ENCODE measurements at regions not wholly inside any gene's neighbourhood (a gene's known extent, or its start where the extent isn't known, plus 50 kb on each side); places are given as distances from the start of the nearest gene placed in this dataset.

DNA sequence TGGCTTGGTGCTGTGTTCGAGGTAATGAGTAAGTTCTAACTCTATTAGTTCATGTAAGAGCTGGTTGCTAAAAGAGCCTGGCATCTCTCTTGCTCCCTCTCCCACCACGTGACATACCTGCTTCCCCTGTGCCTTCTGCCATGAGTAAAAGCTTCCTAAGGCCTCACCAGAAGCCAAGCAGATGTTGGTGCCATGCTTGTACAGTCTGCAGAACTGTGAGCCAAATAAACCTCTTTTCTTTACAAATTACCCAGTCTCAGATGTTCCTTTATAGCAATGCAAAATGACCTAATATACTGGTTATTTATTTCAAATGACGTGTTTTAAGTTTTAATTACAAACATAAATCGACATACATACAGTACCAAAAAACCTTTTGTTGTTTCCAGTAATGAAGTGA, 101.7 kb upstream of the DNAJC1 start:
- Histone ChIP-seq H2AFZ (ENCODE audit: low read depth, low read length, poor library complexity, severe bottlenecking) (no peak overlapping the region), H3K4me1 (ENCODE audit: control insufficient read depth in 1 of 2, insufficient read depth in 2 of 2, low read length in 2 of 2) (no peaks in the 10 kb centered on the region), H3K9me2 (ENCODE audit: insufficient read depth) (no peaks in the 10 kb centered on the region), H3K9ac (ENCODE audit: low read length) (no peak overlapping the region), H3K9me3 (ENCODE audit: control insufficient read depth in 1 of 2, insufficient read depth in 1 of 2, low read depth in 1 of 2, low read length in 2 of 2) (no peaks in the 10 kb centered on the region), H3K4me3 (replicated peaks in 1 of 2; ENCODE audit: low read depth in 1 of 2, low read length in 2 of 2) (no peak overlapping the region), H3K27me3 (ENCODE audit: insufficient read depth, low read length) (no peaks in the 10 kb centered on the region), H3K79me2 (ENCODE audit: insufficient read depth, low read length) (no peaks in the 10 kb centered on the region), H3K4me2 (ENCODE audit: low read length) (no peak overlapping the region), H3K27ac (ENCODE audit: low read depth, low read length) (no peak overlapping the region), H4K20me1 (ENCODE audit: insufficient read depth) (no peaks in the 10 kb centered on the region), H3K36me3 (ENCODE audit: control insufficient read depth in 1 of 2, insufficient read depth in 2 of 2, low read length in 2 of 2) (no peaks in the 10 kb centered on the region)
- POLR2A ChIA-PET, result no interaction called here
- intact Hi-C loops (cut with micrococcal nuclease), result no loop called here
- DNase-seq (ENCODE audit: low read depth, low spot score), result no peak
- TF ChIP-seq SP1 (IDR thresholded peaks at IDR 0.05; ENCODE audit: low read depth) (no peak), ZFX (IDR thresholded peaks at IDR 0.05) (no peak)
- CTCF ChIA-PET, result no interaction called here
- RAD21 ChIA-PET (ENCODE audit: low non-redundant PET in 1 of 2, low total read pairs in 2 of 2, uncharacterized antibody in 2 of 2, unreplicated experiment in 2 of 2), result no interaction called here
- ATAC-seq, result no peak
- BruUV-seq (replicated peaks), result no TSS peak

DNA sequence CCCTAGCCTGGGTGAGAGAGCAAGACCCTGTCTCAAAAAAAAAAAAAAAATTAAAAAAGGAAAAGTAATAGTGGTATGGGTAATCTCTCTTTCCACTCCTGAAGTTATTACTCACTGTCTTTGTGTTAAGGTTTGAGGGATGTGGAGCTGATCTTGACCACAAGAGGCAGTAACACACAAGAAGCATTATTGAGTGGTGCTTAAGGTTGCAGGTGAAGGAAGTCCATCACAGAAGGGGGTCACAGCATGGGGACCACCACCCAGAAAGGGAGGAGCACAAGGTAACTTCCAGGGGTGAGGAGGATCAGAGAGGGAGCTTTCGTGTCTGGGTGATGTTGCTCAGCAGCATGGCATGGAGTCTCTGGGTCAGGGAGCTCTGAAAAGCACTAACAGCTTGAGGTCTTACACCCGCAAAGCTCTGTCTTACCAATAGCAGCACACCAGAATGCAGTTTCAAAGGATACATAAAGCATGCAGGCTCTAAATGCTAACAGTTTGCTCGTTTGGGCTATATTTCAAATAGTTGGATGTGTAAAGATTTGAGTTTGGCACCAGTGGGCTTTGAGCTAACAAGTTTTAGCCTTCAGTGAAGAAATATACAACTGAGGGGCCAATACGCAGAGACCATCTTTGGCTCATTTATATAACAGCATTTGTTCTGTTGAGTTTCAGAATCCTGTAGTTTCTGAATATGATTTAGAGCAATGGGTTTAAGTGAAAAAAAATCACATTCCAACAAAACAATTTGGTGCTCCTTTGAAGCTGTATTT, 100.4 kb upstream of the DNAJC1 start:
- TF ChIP-seq JUND (IDR thresholded peaks at IDR 0.05), result no peak
- TF ChIP-seq, protein P1, sequence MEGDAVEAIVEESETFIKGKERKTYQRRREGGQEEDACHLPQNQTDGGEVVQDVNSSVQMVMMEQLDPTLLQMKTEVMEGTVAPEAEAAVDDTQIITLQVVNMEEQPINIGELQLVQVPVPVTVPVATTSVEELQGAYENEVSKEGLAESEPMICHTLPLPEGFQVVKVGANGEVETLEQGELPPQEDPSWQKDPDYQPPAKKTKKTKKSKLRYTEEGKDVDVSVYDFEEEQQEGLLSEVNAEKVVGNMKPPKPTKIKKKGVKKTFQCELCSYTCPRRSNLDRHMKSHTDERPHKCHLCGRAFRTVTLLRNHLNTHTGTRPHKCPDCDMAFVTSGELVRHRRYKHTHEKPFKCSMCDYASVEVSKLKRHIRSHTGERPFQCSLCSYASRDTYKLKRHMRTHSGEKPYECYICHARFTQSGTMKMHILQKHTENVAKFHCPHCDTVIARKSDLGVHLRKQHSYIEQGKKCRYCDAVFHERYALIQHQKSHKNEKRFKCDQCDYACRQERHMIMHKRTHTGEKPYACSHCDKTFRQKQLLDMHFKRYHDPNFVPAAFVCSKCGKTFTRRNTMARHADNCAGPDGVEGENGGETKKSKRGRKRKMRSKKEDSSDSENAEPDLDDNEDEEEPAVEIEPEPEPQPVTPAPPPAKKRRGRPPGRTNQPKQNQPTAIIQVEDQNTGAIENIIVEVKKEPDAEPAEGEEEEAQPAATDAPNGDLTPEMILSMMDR (IDR thresholded peaks at IDR 0.05 in 2 of 3, conservative IDR thresholded peaks at IDR 0.05 in 1 of 3; ENCODE audit: borderline replicate concordance in 1 of 3, insufficient read depth in 1 of 3, low read depth in 2 of 3, low read length in 2 of 3), result peak; percentile 10 to 64 (median 61); a peak in 5 of 6 replicates
- no peak for TF ChIP-seq FOSL1 (IDR thresholded peaks at IDR 0.05; ENCODE audit: low read depth)
- no peak for TF ChIP-seq ELF1 (IDR thresholded peaks at IDR 0.05; ENCODE audit: borderline replicate concordance, low read depth)
- TF ChIP-seq CEBPB (IDR thresholded peaks at IDR 0.05; ENCODE audit: low read depth), result no peak
- TF ChIP-seq RAD21 (IDR thresholded peaks at IDR 0.05; ENCODE audit: low read depth), result peak; percentile 48
- TF ChIP-seq SRF (IDR thresholded peaks at IDR 0.05; ENCODE audit: low read depth), result no peak
- TF ChIP-seq YY1 (IDR thresholded peaks at IDR 0.05; ENCODE audit: extremely low read depth, insufficient replicate concordance, low read depth, low read length), result no peak
- TF ChIP-seq ZFX (IDR thresholded peaks at IDR 0.05), result no peak
- Histone ChIP-seq H3K9me3 (ENCODE audit: control insufficient read depth in 1 of 2, insufficient read depth in 1 of 2, low read depth in 1 of 2, low read length in 2 of 2) (no peaks in the 10 kb centered on the region), H3K9me2 (ENCODE audit: insufficient read depth) (no peaks in the 10 kb centered on the region), H3K27me3 (ENCODE audit: insufficient read depth, low read length) (no peaks in the 10 kb centered on the region), H3K36me3 (ENCODE audit: control insufficient read depth in 1 of 2, insufficient read depth in 2 of 2, low read length in 2 of 2) (no peaks in the 10 kb centered on the region), H3K9ac (ENCODE audit: low read length) (no peak overlapping the region), H2AFZ (ENCODE audit: low read depth, low read length, poor library complexity, severe bottlenecking) (no peak overlapping the region), H3K4me2 (ENCODE audit: low read length) (no peak overlapping the region), H3K79me2 (ENCODE audit: insufficient read depth, low read length) (no peaks in the 10 kb centered on the region), H3K27ac (ENCODE audit: low read depth, low read length) (no peak overlapping the region), H3K4me1 (ENCODE audit: control insufficient read depth in 1 of 2, insufficient read depth in 2 of 2, low read length in 2 of 2) (no peaks in the 10 kb centered on the region), H3K4me3 (replicated peaks in 1 of 2; ENCODE audit: low read depth in 1 of 2, low read length in 2 of 2) (no peak overlapping the region), H4K20me1 (ENCODE audit: insufficient read depth) (no peaks in the 10 kb centered on the region)
- no TSS peak for BruUV-seq (replicated peaks)
- POLR2A ChIA-PET, result interaction anchor here (1.3 kb wide), 1 partner anchor 17 kb away, joined by 3 read pairs; no protein-coding TSS in a partner anchor
- RAD21 ChIA-PET (ENCODE audit: low non-redundant PET in 1 of 2, low total read pairs in 2 of 2, uncharacterized antibody in 2 of 2, unreplicated experiment in 2 of 2), result interaction anchor here in 1 of 2 experiments (0.5 to 0.6 kb wide), 2 partner anchors 213 to 425 kb away, joined by 3 to 5 read pairs; partner anchors contain the start of gene COMMD3
- DNase-seq (ENCODE audit: low read depth, low spot score), result peak; percentile 8
- ATAC-seq, result peak; percentile 84
- CTCF ChIA-PET, result interaction anchor here (0.6 to 1.4 kb wide), 7 partner anchors 13 to 375 kb away, joined by 3 to 4 read pairs (median 3); no protein-coding TSS in a partner anchor
- intact Hi-C loops (cut with micrococcal nuclease), result no loop called here
